ENCODE measurements at regions not wholly inside any gene's neighbourhood (a gene's known extent, or its start where the extent isn't known, plus 50 kb on each side); places are given as distances from the start of the nearest gene placed in this dataset.

GRCh38 chr2:37427241-37427640 is 82.8 kb downstream of the QPCT start:
- TF ChIP-seq CTCF (IDR thresholded peaks at IDR 0.05; ENCODE audit: low read depth, low read length) = no peak
- TF ChIP-seq EZH2phosphoT487 (IDR thresholded peaks at IDR 0.05; ENCODE audit: low read depth) = no peak

Measured in OCI-LY3 (cell line).